ENCODE measurements at regions not wholly inside any gene's neighbourhood (a gene's known extent, or its start where the extent isn't known, plus 50 kb on each side); places are given as distances from the start of the nearest gene placed in this dataset.
"Not testable (repeated sequence)": the region's sequence is repeated elsewhere in the genome, so short reads cannot be mapped to it uniquely, and the experiment has no call there.

DNA sequence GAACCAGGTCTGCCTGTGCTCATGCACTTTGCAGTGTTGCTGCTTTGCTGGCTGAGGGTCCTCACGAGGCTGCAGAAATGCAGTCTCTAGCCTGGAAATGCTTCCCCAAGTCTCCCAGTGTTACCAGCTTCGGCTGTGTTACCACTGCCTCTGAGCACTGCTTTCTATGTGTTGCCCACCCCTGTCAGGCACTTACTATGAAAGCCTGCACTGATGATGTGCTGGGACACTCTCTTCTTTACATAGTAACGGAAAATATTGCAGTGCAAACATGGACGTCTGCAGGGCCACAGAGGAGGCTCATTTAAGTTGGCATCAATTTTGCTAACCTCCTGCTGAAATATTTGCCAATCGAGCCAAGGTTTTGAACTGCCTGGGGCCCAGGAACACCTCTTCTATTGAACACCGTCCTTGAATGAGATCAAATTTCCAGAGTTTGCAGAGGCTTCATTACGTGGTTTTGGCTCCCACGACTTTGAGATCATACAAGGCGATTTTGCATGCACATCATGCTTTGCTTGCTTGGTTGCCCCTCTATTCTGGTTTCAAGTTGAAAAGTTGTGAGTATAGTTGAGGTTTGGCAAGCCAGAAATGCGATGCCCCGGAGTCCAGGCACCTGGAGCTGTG is 404.7 kb upstream of the PODXL start:
- no peak for DNase-seq (ENCODE audit: low spot score)

DNA sequence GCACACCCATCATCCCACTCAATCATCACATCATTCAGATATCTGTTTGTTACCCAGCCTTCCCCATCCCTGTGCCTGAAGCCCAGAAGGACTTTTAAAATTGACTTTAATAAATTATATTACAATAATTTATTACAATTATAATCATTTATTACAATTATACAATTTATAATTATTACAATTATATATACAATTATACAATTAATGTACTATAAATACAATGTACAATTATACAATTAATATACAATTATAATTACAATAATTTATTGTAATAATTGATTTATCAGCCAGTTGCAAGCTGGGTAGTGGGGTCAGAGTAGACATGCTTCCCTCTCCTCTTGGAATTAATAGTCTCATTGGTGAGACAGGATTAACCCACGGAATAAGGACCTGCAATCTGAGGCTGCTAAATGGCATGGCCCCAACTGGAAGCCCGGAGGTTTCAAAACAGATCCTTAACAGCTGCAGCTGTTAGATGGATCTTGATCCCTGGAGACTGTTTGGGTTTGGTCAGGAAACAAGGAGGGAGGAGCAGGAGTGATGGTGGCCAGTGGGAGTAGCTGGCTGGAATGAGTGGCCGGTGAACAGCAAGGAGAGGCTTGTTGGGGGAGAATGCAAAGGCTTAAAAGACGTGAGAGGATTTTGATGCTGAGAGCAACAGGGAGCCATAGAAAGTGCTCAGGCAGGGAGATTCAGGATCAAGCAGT is 402.8 kb upstream of the PODXL start:
- DNase-seq (ENCODE audit: low spot score), result peak; percentile 81

DNA sequence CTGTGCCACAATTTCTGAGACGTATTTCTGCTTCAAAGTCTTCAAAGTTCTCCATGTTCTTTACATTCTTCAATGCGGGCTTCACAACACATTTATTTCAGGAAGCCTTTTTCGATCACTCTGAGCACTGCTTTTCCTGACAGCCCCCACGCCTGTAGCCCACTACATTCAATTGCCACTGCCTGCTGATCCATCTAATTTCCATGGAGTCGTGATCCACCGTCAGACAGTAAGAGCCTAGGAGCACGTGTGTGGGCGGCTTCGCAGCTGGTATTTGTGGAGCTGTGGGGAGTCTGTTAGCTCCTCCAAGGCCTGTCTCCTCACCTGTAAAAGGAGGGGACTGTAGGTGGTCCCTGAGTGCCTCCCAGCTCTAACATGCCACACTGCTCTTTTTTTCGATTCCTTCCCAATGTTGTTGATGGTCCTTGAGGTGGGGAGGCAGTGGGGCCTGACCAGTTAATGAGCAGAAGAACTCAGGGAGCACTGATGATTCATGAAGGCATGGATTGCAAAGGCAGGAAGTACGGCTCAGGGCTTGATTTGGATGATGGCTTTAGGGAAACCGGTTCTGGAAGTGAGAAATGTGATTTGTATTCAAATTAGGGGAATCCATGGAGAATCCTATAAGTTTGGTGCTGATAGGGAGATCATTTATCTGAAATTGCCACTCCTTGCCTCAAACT is 401.1 kb upstream of the PODXL start:
- DNase-seq (ENCODE audit: low spot score), result no peak

DNA sequence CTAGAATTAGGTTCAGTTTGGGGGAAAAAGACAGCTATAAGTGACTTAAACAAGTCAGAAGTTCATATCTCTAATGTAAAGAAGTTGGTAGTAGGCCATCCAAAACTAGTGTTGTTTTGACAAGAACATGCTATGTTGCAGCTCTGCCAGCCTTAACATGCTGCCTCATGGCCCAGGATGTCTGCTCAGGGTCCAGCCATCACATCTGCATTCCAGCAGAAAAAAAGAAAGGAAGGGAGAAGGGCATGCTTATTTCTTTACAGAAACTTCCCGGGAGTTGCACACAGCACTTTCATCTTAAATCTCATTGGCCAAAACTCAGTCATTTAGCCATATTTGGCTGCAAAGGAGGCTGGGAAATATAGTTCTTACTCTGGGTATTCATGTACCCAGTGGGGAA is 400.4 kb upstream of the PODXL start:
- DNase-seq (ENCODE audit: low spot score), result no peak

DNA sequence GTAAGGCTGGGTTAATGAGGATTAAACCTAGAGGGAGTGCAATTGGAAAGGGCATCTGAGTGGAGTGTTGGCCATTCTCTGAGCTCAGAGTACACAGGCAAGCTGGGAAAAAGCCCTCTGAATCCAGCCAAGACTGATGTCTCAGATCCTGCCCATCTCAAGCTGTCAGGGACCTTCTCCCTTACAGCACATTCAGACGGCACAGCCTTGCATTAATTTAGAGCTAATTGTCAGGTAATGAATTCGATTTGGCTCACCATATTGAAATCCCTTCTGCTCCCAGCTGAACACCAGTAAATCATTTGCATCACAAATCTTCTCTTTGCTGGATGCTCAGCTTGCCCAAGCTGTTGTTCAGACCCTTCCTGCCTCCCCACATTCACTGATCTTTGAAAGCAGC is 399.3 kb upstream of the PODXL start:
- DNase-seq (ENCODE audit: low spot score), result peak; percentile 39

DNA sequence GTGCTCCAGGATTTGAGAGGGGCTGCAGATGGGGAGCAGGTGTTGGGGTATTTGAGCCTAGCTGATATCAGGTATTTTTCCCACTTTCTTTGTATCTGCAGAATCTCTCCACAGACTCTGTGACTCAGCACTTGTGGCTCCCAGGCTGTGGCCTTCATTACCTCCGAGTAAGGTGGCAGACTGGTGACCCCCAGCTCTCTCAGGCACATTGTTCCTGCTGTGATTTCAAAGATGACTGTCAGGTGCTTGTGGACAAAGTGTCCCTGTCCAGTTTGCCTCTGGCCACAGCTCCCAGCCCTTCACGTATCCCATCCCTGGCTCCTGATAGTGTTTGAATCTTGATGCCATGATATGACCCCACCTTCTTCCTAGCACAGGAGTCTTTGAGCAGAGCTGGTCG is 396.8 kb upstream of the PODXL start:
- no peak for DNase-seq (ENCODE audit: low spot score)

DNA sequence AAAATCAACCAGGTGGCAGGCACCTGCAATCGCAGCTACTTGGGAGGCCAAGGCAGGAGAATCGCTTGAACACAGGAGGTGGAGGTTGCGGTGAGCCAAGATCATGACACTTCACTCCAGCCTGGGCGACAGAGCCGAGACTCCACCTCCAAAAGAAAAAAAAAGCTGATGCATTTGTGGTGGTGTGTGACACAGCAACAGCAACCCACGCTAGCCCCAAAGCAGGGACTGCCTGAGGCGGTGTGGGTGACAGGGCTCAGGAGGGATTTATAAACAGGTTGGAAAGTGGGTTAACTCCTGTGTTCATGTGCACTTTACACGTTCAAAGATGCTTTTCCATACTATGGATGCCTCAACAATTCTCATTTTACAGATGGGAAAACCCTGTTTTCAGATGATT is 395.9 kb upstream of the PODXL start:
- no peak for DNase-seq (ENCODE audit: low spot score)

DNA sequence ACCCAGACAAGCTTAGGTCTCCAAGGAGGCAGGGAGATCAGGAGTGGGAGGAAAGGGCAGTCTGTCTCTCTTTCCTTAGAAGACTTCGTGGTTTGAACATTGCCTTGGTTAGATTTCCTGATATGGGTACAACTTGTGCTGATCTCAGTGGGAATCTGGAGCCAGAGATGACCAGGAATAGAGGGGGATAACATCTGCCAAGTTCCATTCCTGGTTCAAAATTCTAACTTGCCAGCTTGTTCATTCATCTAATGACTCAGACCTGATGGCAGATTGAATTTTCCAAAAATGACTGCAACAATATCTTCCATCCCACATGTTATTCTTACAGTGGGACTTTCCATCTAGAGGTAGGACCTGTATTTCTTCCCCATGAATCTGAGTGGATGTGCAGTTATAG is 394.3 kb upstream of the PODXL start:
- no peak for DNase-seq (ENCODE audit: low spot score)

DNA sequence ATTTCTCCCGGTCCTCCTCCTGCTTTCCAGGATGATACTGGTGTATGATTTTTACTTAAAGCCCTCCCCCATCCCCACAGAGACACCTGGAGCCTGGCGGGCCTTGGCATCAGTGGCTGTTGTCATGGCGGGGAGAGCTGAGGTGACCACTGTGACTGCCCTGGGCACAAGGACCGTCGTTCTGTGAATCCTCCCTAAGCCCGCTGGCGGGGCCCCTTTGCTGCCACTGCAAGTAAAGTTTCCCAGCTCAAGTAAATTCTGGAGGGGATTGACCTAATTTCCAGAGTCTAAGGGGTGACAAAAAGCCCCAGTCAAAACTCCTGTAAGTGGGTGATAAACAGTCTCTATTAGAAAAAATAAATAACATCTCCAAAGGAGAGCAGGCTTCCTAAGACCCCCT is 393.2 kb upstream of the PODXL start:
- DNase-seq (ENCODE audit: low spot score), result no peak

DNA sequence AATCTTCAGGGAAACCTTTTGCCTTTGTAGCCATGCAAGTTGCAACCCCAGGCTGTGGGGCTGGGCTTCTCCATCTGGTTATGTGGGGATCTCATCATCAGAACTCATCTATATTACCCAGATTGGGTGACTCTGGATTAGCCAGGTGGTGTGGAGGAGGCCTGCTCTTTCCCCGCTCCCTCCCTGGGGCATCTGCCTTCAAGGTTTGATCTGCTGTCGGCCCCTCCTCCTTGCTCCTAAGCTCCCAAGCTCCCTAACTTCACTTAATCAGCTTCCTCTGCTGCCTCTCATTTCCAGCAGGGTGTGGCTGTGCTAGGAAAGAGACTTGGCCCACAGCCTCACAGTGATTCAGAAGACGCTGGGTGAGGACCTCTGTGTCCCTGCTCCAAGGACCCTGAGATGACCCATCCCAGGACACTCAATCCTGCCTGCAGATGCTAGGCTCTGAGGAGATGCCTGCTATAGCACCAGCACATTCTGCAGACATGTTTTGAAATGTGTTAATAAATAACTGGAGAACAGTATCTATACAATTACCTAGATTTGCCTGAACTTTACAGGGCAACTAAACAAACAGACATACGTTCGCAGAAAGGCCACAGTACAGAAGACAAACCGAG is 392.1 kb upstream of the PODXL start:
- DNase-seq (ENCODE audit: low spot score), result peak; percentile 80

DNA sequence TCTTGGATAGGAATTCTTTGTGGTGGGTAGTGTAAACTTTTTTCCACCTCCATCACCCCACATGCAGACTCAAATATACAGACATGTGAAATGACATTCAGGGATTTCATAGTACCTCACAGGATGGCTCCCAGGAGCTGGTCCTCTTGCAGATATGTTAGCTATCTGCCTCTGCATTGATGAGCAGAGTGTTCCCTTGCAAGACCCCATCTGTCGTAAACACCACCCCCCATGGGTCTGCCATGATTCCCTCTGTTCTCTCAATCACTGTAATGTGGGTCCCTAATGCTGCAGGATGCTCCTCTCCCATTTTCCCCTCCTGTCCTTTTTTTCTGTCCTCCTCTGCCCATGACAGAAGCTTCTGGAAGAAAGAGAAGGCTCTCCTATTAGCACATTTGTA is 391.2 kb upstream of the PODXL start:
- DNase-seq (ENCODE audit: low spot score), result no peak

DNA sequence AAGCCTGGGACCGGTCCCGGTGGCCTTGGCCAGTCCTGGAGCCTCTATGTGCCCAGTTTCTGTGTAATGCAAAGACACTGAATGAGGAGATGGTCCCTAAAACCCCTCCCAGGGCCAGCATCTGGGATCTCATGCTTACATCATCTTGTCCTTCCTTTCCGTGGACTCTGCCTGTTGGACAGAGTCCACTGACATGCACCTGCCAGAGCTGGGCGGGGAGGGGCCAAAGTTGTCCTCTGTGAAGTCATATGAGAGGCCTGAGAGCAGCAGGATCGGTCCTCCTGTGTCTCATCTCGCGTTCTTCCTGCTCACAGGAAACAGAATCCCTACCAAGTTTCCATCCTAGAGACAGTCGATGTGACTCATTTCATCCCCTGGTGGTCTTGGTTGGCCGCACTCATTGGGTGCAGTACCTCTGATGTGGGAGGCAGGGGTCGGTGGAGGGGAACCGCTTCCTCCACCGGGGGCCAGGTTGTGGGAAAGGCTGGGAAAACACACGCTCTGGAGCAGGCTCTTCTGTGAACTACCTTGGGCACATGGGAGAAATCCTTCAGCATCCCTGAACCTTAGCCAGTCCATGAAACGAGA is 389.6 kb upstream of the PODXL start:
- no peak for DNase-seq (ENCODE audit: low spot score)

DNA sequence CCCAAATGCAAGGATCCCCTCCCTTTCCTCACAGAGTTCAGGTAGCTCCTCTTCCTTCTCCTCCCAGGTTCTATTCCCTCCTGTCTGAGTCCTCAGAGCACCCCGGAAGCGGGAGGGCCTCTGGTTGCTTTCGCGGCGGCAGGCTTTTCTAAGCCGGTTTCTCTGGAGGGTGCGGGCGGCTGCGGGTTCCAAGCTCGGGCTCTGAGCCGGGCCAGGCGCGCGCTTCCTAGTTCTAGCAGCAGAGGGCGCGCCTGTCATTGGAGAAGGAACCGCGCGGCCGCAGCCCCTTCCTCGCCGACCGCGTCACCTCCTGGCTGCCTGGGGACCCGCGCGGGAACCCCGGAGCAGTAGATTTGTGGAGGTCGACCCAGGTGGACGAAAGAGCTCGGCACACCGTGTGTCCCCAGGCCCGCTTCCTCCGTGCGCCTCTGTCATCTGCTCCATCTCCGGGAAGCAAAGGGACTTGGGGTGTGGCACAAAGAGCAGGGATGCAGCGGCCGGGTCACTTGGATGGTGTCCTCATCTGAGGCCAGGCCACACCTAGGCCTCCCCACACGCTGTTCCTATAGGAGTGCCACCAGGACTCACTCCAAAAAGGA is 389.0 kb upstream of the PODXL start:
- peak; percentile 70 for DNase-seq (ENCODE audit: low spot score)

DNA sequence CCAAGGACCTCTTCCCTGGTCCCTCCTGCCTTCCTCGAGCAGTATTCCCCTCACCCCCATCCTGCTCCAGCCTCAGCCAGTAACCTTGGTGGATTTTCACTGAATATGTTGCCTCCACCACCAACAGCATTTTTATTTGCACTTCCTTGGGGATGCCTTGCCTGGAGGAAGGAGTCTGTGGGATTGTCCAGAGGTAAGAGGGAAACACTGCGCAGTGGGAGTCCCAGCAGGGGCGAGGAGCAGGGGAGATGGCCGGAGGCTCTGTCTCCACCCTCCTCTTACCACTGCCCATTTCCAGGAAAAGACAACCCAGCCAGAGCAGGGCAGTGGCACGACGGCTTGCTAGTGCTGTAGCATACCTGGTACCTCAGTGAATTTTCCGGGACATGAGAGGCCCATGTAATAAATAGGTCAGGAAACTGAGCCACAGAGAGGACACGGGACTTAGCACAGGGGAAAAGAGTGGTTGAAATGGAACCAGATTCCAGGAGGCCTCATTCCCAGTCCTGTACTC is 388.2 kb upstream of the PODXL start:
- DNase-seq (ENCODE audit: low spot score), result no peak

DNA sequence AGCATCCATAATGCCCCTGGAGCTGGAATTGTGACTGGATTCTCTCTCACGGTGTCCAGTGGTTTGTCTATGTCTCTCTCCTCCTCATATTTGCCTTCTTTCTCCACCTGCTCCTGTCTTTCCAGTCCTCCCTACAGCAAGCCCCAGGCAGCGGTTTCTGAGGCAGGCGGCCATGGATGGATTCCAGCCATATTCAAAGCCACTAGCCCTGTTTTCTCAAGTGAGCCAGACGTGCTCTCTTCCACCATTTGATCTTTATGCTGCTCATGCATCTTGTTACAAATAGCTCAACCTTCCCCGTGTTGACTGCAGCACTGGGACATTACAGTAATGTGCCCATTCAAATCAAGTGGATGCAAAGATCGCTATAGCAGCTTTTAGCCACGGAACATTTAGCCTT is 387.2 kb upstream of the PODXL start:
- DNase-seq (ENCODE audit: low spot score), result no peak

DNA sequence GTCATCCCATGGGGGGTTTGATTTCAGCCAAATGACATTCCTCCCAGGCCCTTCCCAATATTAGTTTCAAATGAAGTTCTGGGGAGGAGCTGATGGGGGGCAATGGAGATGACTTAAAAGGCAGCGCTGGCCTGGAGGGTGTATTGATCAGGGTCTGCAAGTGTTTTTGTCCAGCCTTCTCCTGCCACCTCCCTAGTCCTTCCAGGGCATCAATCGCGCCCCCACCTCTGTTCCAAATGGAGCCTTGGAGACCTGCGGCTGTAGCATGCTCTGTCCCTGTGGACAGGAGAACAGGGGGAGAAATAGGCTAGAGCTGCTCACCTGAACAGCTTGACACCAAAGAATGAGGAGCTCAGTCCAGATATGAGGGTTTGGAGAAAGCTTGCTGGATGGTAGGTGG is 386.8 kb upstream of the PODXL start:
- DNase-seq (ENCODE audit: low spot score), result no peak

DNA sequence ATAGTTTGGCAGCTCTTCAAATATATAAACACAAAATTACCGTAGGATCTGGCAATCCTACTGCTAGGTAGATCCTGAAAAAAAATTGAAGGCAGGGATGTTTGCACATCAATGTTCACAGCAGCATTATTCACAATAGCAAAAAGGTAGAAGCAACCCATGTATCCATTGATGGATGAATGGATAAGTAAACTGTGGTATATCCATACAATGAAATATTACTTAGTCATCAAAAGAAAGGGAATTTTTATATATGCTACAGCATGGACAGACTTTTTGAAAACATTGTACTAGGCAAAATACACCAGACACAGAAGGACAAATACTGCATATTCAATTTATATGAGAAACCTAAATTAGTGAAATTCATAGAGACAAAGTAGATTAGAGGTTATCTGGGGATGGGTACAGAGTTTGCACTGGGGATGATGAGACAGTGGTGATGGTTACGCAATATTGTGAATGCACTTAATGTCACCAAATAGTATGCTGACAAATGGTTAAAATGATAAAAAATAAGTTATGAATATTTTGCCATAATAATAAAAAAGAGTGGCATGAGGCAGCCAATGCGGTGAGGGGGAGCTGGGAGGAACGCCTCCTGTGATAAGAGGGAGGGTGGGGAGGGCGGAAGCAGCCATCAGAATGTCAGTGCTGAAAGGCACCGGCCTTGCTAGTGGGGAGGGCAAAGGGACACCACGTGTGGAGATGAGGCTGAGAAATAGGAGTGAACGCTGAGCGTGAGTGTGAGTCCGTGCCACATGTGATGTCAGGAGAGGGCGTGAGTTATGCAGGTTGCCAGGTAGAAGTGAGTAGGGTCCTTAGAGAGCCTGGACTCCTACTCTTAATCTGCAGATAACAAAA is 386.1 kb upstream of the PODXL start:
- DNase-seq (ENCODE audit: low spot score), result no peak

DNA sequence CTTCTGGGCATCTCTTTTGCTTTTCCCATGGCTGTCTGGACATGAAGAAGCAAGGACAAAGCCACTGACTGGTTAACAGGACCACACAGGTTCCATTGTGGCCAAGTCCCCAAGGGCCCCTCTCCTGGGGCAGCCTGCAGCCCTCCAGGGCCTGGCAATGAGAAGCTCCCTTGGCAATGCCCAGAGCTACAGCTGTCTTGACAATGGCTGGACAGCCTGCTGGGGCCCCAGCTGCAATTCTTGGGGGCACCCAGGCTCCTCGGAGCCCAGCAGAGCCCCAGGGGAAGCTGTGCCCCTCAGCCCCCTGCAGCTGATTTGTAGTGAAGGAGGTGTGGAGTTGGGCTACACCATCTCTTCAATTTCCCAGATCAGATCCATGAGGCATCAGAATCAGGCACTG is 384.9 kb upstream of the PODXL start:
- no peak for DNase-seq (ENCODE audit: low spot score)

DNA sequence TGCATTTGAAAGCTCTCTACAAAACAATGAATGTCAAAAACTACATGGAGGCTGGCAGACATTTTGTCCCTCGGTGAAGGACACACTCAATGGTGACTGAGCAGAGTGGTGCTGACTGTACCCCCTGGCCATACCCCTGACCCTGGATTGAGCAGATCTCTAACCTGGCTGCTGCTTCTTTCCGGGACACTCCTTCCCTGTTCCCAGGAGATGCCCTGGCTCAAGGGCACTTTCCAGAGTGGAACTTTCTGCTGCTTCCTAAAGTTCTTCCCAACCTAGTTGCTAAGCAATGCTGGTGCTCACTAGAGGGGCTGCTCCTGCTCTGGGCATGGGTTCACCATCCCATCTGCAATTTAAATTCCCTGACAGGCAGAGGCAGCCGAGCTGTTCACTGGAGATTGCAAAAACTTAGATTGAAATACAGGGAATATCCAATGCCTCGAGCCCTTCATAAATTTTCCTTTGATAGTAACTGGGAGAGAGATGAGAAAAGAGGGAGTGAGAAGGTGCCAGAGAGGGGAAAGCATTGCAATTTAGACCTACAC is 384.3 kb upstream of the PODXL start:
- DNase-seq (ENCODE audit: low spot score), result no peak

DNA sequence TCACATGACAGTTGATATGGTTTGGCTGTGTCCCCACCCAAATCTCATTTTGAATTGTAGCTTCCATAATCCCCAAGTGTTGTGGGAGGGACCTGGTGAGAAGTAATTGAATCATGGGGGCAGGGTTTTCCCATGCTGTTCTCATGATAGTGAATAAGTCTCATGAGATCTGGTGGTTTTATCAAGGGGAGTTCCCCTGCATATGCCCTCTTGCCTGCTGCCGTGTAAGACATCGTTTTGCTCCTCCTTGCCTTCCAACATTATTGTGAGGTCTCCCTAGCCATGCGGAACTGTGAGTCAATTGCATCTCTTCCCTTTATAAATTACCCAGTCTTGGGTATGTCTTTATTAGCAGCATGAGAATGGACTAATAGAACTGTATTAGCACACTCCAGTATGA is 382.4 kb upstream of the PODXL start:
- DNase-seq (ENCODE audit: low spot score), result not testable (repeated sequence)
